ENCODE measurements at regions not wholly inside any gene's neighbourhood (a gene's known extent, or its start where the extent isn't known, plus 50 kb on each side); places are given as distances from the start of the nearest gene placed in this dataset.

- FAIRE-seq (no peak), DNase-seq (ENCODE audit: low spot score) (no peak), ATAC-seq (no peak)
- H3K9ac ChIP-seq (ENCODE audit: insufficient read depth, low read depth, low read length), result no peak overlapping the region
- no TSS peak for BruUV-seq (replicated peaks)
- ChIA-PET CTCF (ENCODE audit: low intra/inter-chr PET ratio, low total read pairs) (no interaction called here), POLR2A (no interaction called here)
- intact Hi-C loops (cut with micrococcal nuclease; ENCODE audit: unreplicated experiment), result no loop called here
- H3K27ac ChIP-seq (ENCODE audit: extremely low read length, insufficient read depth, low read length), result no peak overlapping the region
- no peak overlapping the region for H3K4me2 ChIP-seq (ENCODE audit: low read depth, low read length)
- H3K79me2 ChIP-seq (ENCODE audit: insufficient read depth, low read length), result no peaks in the 10 kb centered on the region
- H3K9me3 ChIP-seq (ENCODE audit: low read length), result no peaks in the 10 kb centered on the region
- no peaks in the 10 kb centered on the region for H3K27me3 ChIP-seq (ENCODE audit: control insufficient read depth in 1 of 2, insufficient read depth in 2 of 2, low read length in 2 of 2)
- H4K20me1 ChIP-seq (ENCODE audit: insufficient read depth, low read length), result no peaks in the 10 kb centered on the region
- in situ Hi-C loops (cut with HindIII; ENCODE audit: extremely low pct_ligation_motif_present, low pct_unique_long_range_greater_than_20kb), result no loop called here
- no peak overlapping the region for H3K4me3 ChIP-seq (replicated peaks in 1 of 3; ENCODE audit: insufficient read depth in 1 of 3, low read depth in 2 of 3, low read length in 3 of 3)
- H3K4me1 ChIP-seq (ENCODE audit: insufficient read depth, low read length), result no peaks in the 10 kb centered on the region
- H3K36me3 ChIP-seq (replicated peaks in 1 of 2; ENCODE audit: control insufficient read depth in 1 of 2, insufficient read depth in 2 of 2, low read length in 2 of 2), result no peaks in the 10 kb centered on the region
- TF ChIP-seq TBL1XR1 (IDR thresholded peaks at IDR 0.05; ENCODE audit: borderline replicate concordance, low read length, partially characterized antibody), result no peak
- peak; percentile 72 for TF ChIP-seq HNRNPK (IDR thresholded peaks at IDR 0.05; ENCODE audit: low read depth, low read length, poor library complexity, severe bottlenecking)
- TF ChIP-seq, protein P1, sequence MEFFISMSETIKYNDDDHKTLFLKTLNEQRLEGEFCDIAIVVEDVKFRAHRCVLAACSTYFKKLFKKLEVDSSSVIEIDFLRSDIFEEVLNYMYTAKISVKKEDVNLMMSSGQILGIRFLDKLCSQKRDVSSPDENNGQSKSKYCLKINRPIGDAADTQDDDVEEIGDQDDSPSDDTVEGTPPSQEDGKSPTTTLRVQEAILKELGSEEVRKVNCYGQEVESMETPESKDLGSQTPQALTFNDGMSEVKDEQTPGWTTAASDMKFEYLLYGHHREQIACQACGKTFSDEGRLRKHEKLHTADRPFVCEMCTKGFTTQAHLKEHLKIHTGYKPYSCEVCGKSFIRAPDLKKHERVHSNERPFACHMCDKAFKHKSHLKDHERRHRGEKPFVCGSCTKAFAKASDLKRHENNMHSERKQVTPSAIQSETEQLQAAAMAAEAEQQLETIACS (CRISPR knock-in tag; IDR thresholded peaks at IDR 0.05), result no peak
- no peak overlapping the region for H2AFZ ChIP-seq (ENCODE audit: low read length)
- 0% methylated on average over 1 of the region's 1 CpG for WGBS (ENCODE audit: low lambda C conversion rate)
Measured at GRCh38 chr18:30601541-30601940, 441.0 kb downstream of the DSC3 start.

GRCh38 chr18:30597202-30597601, 445.3 kb downstream of the DSC3 start:
- CTCF ChIA-PET (ENCODE audit: low intra/inter-chr PET ratio, low total read pairs), result no interaction called here
- intact Hi-C loops (cut with micrococcal nuclease; ENCODE audit: unreplicated experiment) (no loop called here), in situ Hi-C loops (cut with HindIII; ENCODE audit: extremely low pct_ligation_motif_present, low pct_unique_long_range_greater_than_20kb) (no loop called here)
- ATAC-seq (no peak), DNase-seq (ENCODE audit: low spot score) (no peak), FAIRE-seq (no peak)
- Histone ChIP-seq H3K9ac (ENCODE audit: insufficient read depth, low read depth, low read length) (no peak overlapping the region), H3K27ac (ENCODE audit: extremely low read length, insufficient read depth, low read length) (no peak overlapping the region), H3K36me3 (replicated peaks in 1 of 2; ENCODE audit: control insufficient read depth in 1 of 2, insufficient read depth in 2 of 2, low read length in 2 of 2) (no peaks in the 10 kb centered on the region), H2AFZ (ENCODE audit: low read length) (no peak overlapping the region), H4K20me1 (ENCODE audit: insufficient read depth, low read length) (no peaks in the 10 kb centered on the region), H3K4me3 (replicated peaks in 1 of 3; ENCODE audit: insufficient read depth in 1 of 3, low read depth in 2 of 3, low read length in 3 of 3) (no peak overlapping the region), H3K9me3 (ENCODE audit: low read length) (no peaks in the 10 kb centered on the region), H3K4me2 (ENCODE audit: low read depth, low read length) (no peak overlapping the region), H3K79me2 (ENCODE audit: insufficient read depth, low read length) (no peaks in the 10 kb centered on the region), H3K27me3 (ENCODE audit: control insufficient read depth in 1 of 2, insufficient read depth in 2 of 2, low read length in 2 of 2) (no peaks in the 10 kb centered on the region), H3K4me1 (ENCODE audit: insufficient read depth, low read length) (no peaks in the 10 kb centered on the region)
- no TSS peak for BruUV-seq (replicated peaks)
- POLR2A ChIA-PET, result no interaction called here
- TF ChIP-seq HOMEZ (CRISPR knock-in tag; IDR thresholded peaks at IDR 0.05; ENCODE audit: low read depth), result no peak
- TF ChIP-seq SP4 (CRISPR knock-in tag; IDR thresholded peaks at IDR 0.05), result no peak
- TF ChIP-seq, protein P2, sequence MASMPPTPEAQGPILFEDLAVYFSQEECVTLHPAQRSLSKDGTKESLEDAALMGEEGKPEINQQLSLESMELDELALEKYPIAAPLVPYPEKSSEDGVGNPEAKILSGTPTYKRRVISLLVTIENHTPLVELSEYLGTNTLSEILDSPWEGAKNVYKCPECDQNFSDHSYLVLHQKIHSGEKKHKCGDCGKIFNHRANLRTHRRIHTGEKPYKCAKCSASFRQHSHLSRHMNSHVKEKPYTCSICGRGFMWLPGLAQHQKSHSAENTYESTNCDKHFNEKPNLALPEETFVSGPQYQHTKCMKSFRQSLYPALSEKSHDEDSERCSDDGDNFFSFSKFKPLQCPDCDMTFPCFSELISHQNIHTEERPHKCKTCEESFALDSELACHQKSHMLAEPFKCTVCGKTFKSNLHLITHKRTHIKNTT (CRISPR knock-in tag; IDR thresholded peaks at IDR 0.05), result no peak
- TF ChIP-seq, protein P3, sequence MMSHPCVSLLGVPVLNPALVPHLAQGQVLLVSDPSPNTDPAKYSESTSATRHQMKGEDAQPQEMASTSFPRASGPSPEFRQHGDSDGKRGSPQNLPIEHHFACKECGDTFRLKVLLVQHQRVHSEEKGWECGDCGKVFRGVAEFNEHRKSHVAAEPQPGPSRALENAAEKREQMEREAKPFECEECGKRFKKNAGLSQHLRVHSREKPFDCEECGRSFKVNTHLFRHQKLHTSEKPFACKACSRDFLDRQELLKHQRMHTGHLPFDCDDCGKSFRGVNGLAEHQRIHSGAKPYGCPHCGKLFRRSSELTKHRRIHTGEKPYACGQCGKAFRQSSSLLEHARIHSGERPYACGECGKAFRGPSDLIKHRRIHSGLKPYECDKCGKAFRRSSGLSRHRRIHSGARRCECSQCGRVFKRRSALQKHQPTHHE (CRISPR knock-in tag; IDR thresholded peaks at IDR 0.05; ENCODE audit: borderline replicate concordance), result no peak
- TF ChIP-seq ARID2 (CRISPR knock-in tag; IDR thresholded peaks at IDR 0.05; ENCODE audit: borderline replicate concordance), result no peak
- TF ChIP-seq, protein P4, sequence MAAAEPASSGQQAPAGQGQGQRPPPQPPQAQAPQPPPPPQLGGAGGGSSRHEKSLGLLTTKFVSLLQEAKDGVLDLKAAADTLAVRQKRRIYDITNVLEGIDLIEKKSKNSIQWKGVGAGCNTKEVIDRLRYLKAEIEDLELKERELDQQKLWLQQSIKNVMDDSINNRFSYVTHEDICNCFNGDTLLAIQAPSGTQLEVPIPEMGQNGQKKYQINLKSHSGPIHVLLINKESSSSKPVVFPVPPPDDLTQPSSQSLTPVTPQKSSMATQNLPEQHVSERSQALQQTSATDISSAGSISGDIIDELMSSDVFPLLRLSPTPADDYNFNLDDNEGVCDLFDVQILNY (CRISPR knock-in tag; conservative IDR thresholded peaks at IDR 0.05), result no peak
- no peak for TF ChIP-seq RBM39 (IDR thresholded peaks at IDR 0.05; ENCODE audit: low read depth, low read length, poor library complexity, severe bottlenecking)
- TF ChIP-seq KDM5A (IDR thresholded peaks at IDR 0.05; ENCODE audit: borderline replicate concordance, low read length), result no peak
- no peak for TF ChIP-seq RARG (CRISPR knock-in tag; IDR thresholded peaks at IDR 0.05; ENCODE audit: low read depth)
